Progenitor cell of endocrine pancreas (in vitro differentiated cells): ENCODE measurements at regions not wholly inside any gene's neighbourhood (a gene's known extent, or its start where the extent isn't known, plus 50 kb on each side); places are given as distances from the start of the nearest gene placed in this dataset.

ENCODE experiments used
- DNase-seq: peaks from one replicate; pipeline ENCODE4 v3.0.0; 2021; ENCODE audit warnings: low spot score; ENCODE audit not compliant: unreplicated experiment
- H3K27ac Mint-ChIP-seq: 2 replicates; pipeline ENCODE4 v1.8.0; 2021; ENCODE audit warnings: mild to moderate bottlenecking, moderate library complexity, mixed read lengths
- H3K27me3 Mint-ChIP-seq: 2 replicates; pipeline ENCODE4 v1.8.0; 2021; ENCODE audit warnings: mixed read lengths
- H3K36me3 Mint-ChIP-seq: 2 replicates; pipeline ENCODE4 v1.8.0; 2022; ENCODE audit warnings: mixed read lengths; ENCODE audit not compliant: insufficient read depth
- H3K4me1 Mint-ChIP-seq: 2 replicates; pipeline ENCODE4 v1.8.0; 2021; ENCODE audit warnings: low read depth, mixed read lengths
- H3K4me3 Mint-ChIP-seq: 2 replicates; pipeline ENCODE4 v1.8.0; 2021; ENCODE audit warnings: low read depth, mild to moderate bottlenecking, moderate library complexity, mixed read lengths
- H3K9me3 Mint-ChIP-seq: 2 replicates; pipeline ENCODE4 v1.8.0; 2021; ENCODE audit warnings: low read depth, mixed read lengths
- CTCF ChIP-seq: fragments of 200-600 bp; sonication (generic); IDR thresholded peaks from one replicate; pipeline ENCODE4 v1.5.0; 2021; ENCODE audit warnings: antibody characterized with exemption, mild to moderate bottlenecking; ENCODE audit not compliant: unreplicated experiment

- no peak for TF ChIP-seq CTCF
- H3K27me3 Mint-ChIP-seq, result no peaks in the 10 kb centered on the region
- H3K36me3 Mint-ChIP-seq, result peaks cover 1% of the 10 kb centered on the region
- no peak overlapping the region for H3K4me3 Mint-ChIP-seq
- DNase-seq, result no peak
- no peaks in the 10 kb centered on the region for H3K9me3 Mint-ChIP-seq
- H3K4me1 Mint-ChIP-seq, result no peaks in the 10 kb centered on the region
- H3K27ac Mint-ChIP-seq, result no peak overlapping the region
These were observed 1243.5 kb downstream of the BRD1 start for GRCh38 chr22:48584170-48584569.

GRCh38 chr22:48581796-48582469 lies 1245.7 kb downstream of the BRD1 start:
- H3K27ac Mint-ChIP-seq, result no peak overlapping the region
- H3K4me1 Mint-ChIP-seq, result no peaks in the 10 kb centered on the region
- H3K27me3 Mint-ChIP-seq, result peaks cover 6% of the 10 kb centered on the region
- DNase-seq, result no peak
- no peak for TF ChIP-seq CTCF
- H3K4me3 Mint-ChIP-seq, result no peak overlapping the region
- H3K9me3 Mint-ChIP-seq, result no peaks in the 10 kb centered on the region
- H3K36me3 Mint-ChIP-seq, result peaks cover 1% of the 10 kb centered on the region

GRCh38 chr22:48581205-48581766 lies 1246.4 kb downstream of the BRD1 start:
- no peak overlapping the region for H3K27ac Mint-ChIP-seq
- H3K4me3 Mint-ChIP-seq, result no peak overlapping the region
- no peaks in the 10 kb centered on the region for H3K9me3 Mint-ChIP-seq

GRCh38 chr22:48580481-48580970 lies 1247.1 kb downstream of the BRD1 start:
- TF ChIP-seq CTCF, result no peak
- H3K27ac Mint-ChIP-seq, result no peak overlapping the region
- DNase-seq, result no peak
- H3K36me3 Mint-ChIP-seq, result peaks cover 1% of the 10 kb centered on the region
- H3K4me1 Mint-ChIP-seq, result no peaks in the 10 kb centered on the region
- no peak overlapping the region for H3K4me3 Mint-ChIP-seq
- H3K27me3 Mint-ChIP-seq, result peaks cover 6% of the 10 kb centered on the region
- H3K9me3 Mint-ChIP-seq, result no peaks in the 10 kb centered on the region

More at GRCh38 chr22:48581205-48581766, 1246.4 kb downstream of the BRD1 start:
- Mint-ChIP-seq H3K27me3 (peaks cover 6% of the 10 kb centered on the region), H3K36me3 (peaks cover 1% of the 10 kb centered on the region), H3K4me1 (no peaks in the 10 kb centered on the region)
- no peak for TF ChIP-seq CTCF
- no peak for DNase-seq

GRCh38 chr22:48579928-48580309 lies 1247.8 kb downstream of the BRD1 start:
- Mint-ChIP-seq H3K36me3 (peaks cover 1% of the 10 kb centered on the region), H3K4me3 (no peak overlapping the region), H3K27me3 (peaks cover 6% of the 10 kb centered on the region), H3K4me1 (no peaks in the 10 kb centered on the region), H3K9me3 (no peaks in the 10 kb centered on the region), H3K27ac (no peak overlapping the region)
- DNase-seq, result no peak
- TF ChIP-seq CTCF, result no peak
